HG02610 (cell line): ENCODE measurements at regions not wholly inside any gene's neighbourhood (a gene's known extent, or its start where the extent isn't known, plus 50 kb on each side); places are given as distances from the start of the nearest gene placed in this dataset.
A peak's percentile ranks its signal among the peaks of the same experiment; 100 is the strongest.
"Not testable (repeated sequence)": the region's sequence is repeated elsewhere in the genome, so short reads cannot be mapped to it uniquely, and the experiment has no call there.

ENCODE experiments used
- ATAC-seq: cut with Tn5 transposase; IDR thresholded peaks from one replicate; pipeline ENCODE4 v1.9.1; 2021; ENCODE audit warnings: mild to moderate bottlenecking, moderate library complexity; ENCODE audit not compliant: unreplicated experiment

GRCh38 chr18:11512096-11513025 lies 97.0 kb upstream of the SLC35G4 start:
- ATAC-seq: peak; percentile 7

- ATAC-seq: peak; percentile 90
Measured at GRCh38 chr18:11511434-11512095, 97.8 kb upstream of the SLC35G4 start.

GRCh38 chr18:11506856-11507255 lies 102.5 kb upstream of the SLC35G4 start:
- ATAC-seq: no peak

- ATAC-seq: no peak
Measured at GRCh38 chr18:11505993-11506392, 103.4 kb upstream of the SLC35G4 start.

GRCh38 chr18:11504962-11505361 lies 104.4 kb upstream of the SLC35G4 start:
- ATAC-seq: no peak

GRCh38 chr18:11502368-11502767 lies 107.0 kb upstream of the SLC35G4 start:
- ATAC-seq: no peak

- ATAC-seq: no peak
Measured at GRCh38 chr18:11501352-11501751, 108.0 kb upstream of the SLC35G4 start.

- ATAC-seq: peak; percentile 76
Measured at GRCh38 chr18:11500153-11501122, 109.0 kb upstream of the SLC35G4 start.

GRCh38 chr18:11498821-11499220 lies 110.6 kb upstream of the SLC35G4 start:
- ATAC-seq: no peak

GRCh38 chr18:11497585-11497984 lies 111.8 kb upstream of the SLC35G4 start:
- ATAC-seq: no peak

- no peak for ATAC-seq
Measured at GRCh38 chr18:11496526-11497172, 112.7 kb upstream of the SLC35G4 start.

GRCh38 chr18:11495441-11495840 lies 114.0 kb upstream of the SLC35G4 start:
- ATAC-seq: no peak

- ATAC-seq: no peak
Measured at GRCh38 chr18:11494107-11494506, 115.3 kb upstream of the SLC35G4 start.

GRCh38 chr18:11489266-11489899 lies 120.0 kb upstream of the SLC35G4 start:
- no peak for ATAC-seq

GRCh38 chr18:11488175-11488574 lies 121.2 kb upstream of the SLC35G4 start:
- no peak for ATAC-seq

- no peak for ATAC-seq
Measured at GRCh38 chr18:11487390-11487789, 122.0 kb upstream of the SLC35G4 start.

- no peak for ATAC-seq
Measured at GRCh38 chr18:11482271-11482670, 127.1 kb upstream of the SLC35G4 start.

- no peak for ATAC-seq
Measured at GRCh38 chr18:11480692-11481091, 128.7 kb upstream of the SLC35G4 start.

GRCh38 chr18:11479031-11479430 lies 130.4 kb upstream of the SLC35G4 start:
- not testable (repeated sequence) for ATAC-seq

- no peak for ATAC-seq
Measured at GRCh38 chr18:11470941-11471340, 138.5 kb upstream of the SLC35G4 start.
